IMR-90 (cell line): ENCODE measurements at regions not wholly inside any gene's neighbourhood (a gene's known extent, or its start where the extent isn't known, plus 50 kb on each side); places are given as distances from the start of the nearest gene placed in this dataset.

Experiments used
- ATAC-seq: fragments of 200-7000 bp; cut with Tn5 transposase; 2 replicates; pipeline ENCODE4 v1.9.1; 2020; ENCODE audit warnings: low read depth, mild to moderate bottlenecking, moderate library complexity
- BruUV-seq: library from RNA; stranded (reverse); fragments of 400-500 nt; replicated peaks from 2 replicates; lab custom pipeline; 2021; lab: Mats Ljungman, UMichigan
- CTCF ChIA-PET: fragments of 300-600 bp; formaldehyde crosslinking; extraction: SDS; loops from one replicate; lab custom pipeline; 2021; ENCODE audit warnings: antibody characterized with exemption; lab: Yijun Ruan, JAX
- POLR2A ChIA-PET: fragments of 300-600 bp; sonication (Branson Sonifier 250); formaldehyde crosslinking; loops from one replicate; lab custom pipeline; 2022; ENCODE audit warnings: antibody characterized with exemption; ENCODE audit not compliant: unreplicated experiment; lab: Charles Lee
- DNase-seq: peaks from one replicate; pipeline ENCODE4 v3.0.0; 2013
- H2AFZ ChIP-seq: replicated peaks from 2 replicates; pipeline ENCODE3; 2013; ENCODE audit warnings: low read length, mild to moderate bottlenecking; ENCODE audit not compliant: poor library complexity
- H2AK5ac ChIP-seq: 2 replicates; pipeline ENCODE4 v1.6.1; 2013; ENCODE audit warnings: low read depth, low read length, inconsistent platforms
- H2AK9ac ChIP-seq: replicated peaks from 2 replicates; pipeline ENCODE3; 2013; ENCODE audit warnings: mild to moderate bottlenecking, low read depth, low read length, moderate library complexity; ENCODE audit not compliant: poor library complexity
- H2BK120ac ChIP-seq: 2 replicates; pipeline ENCODE4 v1.6.1; 2013; ENCODE audit warnings: low read depth, low read length, inconsistent platforms
- H2BK15ac ChIP-seq: 3 replicates; pipeline ENCODE4 v1.6.1; 2013; ENCODE audit warnings: low read depth, low read length, inconsistent platforms
- H2BK20ac ChIP-seq: 2 replicates; pipeline ENCODE4 v1.6.1; 2013; ENCODE audit warnings: low read depth, mild to moderate bottlenecking, inconsistent platforms, low read length, moderate library complexity
- H2BK5ac ChIP-seq: 2 replicates; pipeline ENCODE4 v1.6.1; 2013; ENCODE audit warnings: mild to moderate bottlenecking, low read depth, low read length, inconsistent platforms; ENCODE audit not compliant: poor library complexity, severe bottlenecking
- H3K14ac ChIP-seq: replicated peaks from 2 replicates; pipeline ENCODE4 v1.6.1; 2013; ENCODE audit warnings: low read depth, low read length, inconsistent platforms
- H3K18ac ChIP-seq: 2 replicates; pipeline ENCODE4 v1.6.1; 2013; ENCODE audit warnings: low read depth, low read length, control low read depth
- H3K23ac ChIP-seq: 2 replicates; pipeline ENCODE4 v1.6.1; 2013; ENCODE audit warnings: low read depth, low read length, inconsistent platforms
- H3K27ac ChIP-seq: 2 replicates; pipeline ENCODE4 v1.5.1; 2013; ENCODE audit warnings: mild to moderate bottlenecking, control low read depth, low read length; ENCODE audit not compliant: insufficient read depth
- H3K27me3 ChIP-seq: 2 replicates; pipeline ENCODE4 v1.6.1; 2013; ENCODE audit warnings: low read length; ENCODE audit not compliant: control insufficient read depth, insufficient read depth
- H3K36me3 ChIP-seq: 2 replicates; pipeline ENCODE4 v1.6.1; 2013; ENCODE audit warnings: low read length, mixed read lengths; ENCODE audit not compliant: control insufficient read depth, insufficient read depth
- H3K4ac ChIP-seq: 2 replicates; pipeline ENCODE4 v1.6.1; 2013; ENCODE audit warnings: low read depth, low read length, inconsistent platforms
- H3K4me1 ChIP-seq: 2 replicates; pipeline ENCODE4 v1.6.1; 2013; ENCODE audit warnings: low read length, mixed read lengths; ENCODE audit not compliant: control insufficient read depth, insufficient read depth
- H3K4me2 ChIP-seq: 2 replicates; pipeline ENCODE4 v1.6.1; 2013; ENCODE audit warnings: low read depth, mild to moderate bottlenecking, control low read depth, low read length, moderate library complexity
- H3K4me3 ChIP-seq: 2 replicates; pipeline ENCODE4 v1.5.1; 2013; ENCODE audit warnings: low read depth, mild to moderate bottlenecking, control low read depth, low read length, moderate library complexity; ENCODE audit not compliant: insufficient read depth
- H3K56ac ChIP-seq: 2 replicates; pipeline ENCODE4 v1.6.1; 2013; ENCODE audit warnings: low read length, inconsistent platforms; ENCODE audit not compliant: insufficient read depth; ENCODE audit errors: extremely low read depth
- H3K79me1 ChIP-seq, 2 experiments: 2 replicates each; pipeline ENCODE4 v1.6.1; 2013; ENCODE audit warnings: low read length in 2 of 2, inconsistent platforms in 1 of 2, low read depth in 1 of 2
- H3K9ac ChIP-seq: 2 replicates; pipeline ENCODE4 v1.6.1; 2013; ENCODE audit warnings: low read depth, low read length, control low read depth
- H3K9me1 ChIP-seq: 2 replicates; pipeline ENCODE4 v1.6.1; 2013; ENCODE audit warnings: low read length, inconsistent platforms; ENCODE audit not compliant: insufficient read depth
- H3K9me3 ChIP-seq: 2 replicates; pipeline ENCODE4 v1.6.1; 2013; ENCODE audit warnings: low read length; ENCODE audit not compliant: control insufficient read depth, insufficient read depth
- H4K20me1 ChIP-seq: 2 replicates; pipeline ENCODE4 v1.6.1; 2013; ENCODE audit warnings: low read length, inconsistent platforms; ENCODE audit not compliant: insufficient read depth
- H4K5ac ChIP-seq: 2 replicates; pipeline ENCODE4 v1.6.1; 2013; ENCODE audit warnings: mild to moderate bottlenecking, low read depth, low read length, control low read depth
- H4K8ac ChIP-seq, 2 experiments: 2 replicates each; pipeline ENCODE4 v1.6.1; 2013; ENCODE audit warnings: low read depth in 2 of 2, low read length in 2 of 2, control low read depth in 1 of 2, inconsistent platforms in 1 of 2
- H4K91ac ChIP-seq: 2 replicates; pipeline ENCODE4 v1.6.1; 2013; ENCODE audit warnings: low read depth, low read length, inconsistent platforms; ENCODE audit not compliant: insufficient read depth
- BHLHE40 ChIP-seq: fragments of 150-350 bp; IDR thresholded peaks from 2 replicates; pipeline ENCODE4 v1.6.1; 2016; ENCODE audit warnings: mild to moderate bottlenecking, low read depth, low read length
- CEBPB ChIP-seq: IDR thresholded peaks from 2 replicates; pipeline ENCODE4 v1.6.1; 2012; ENCODE audit warnings: low read depth, low read length, improper control_type of control experiment
- CHD1 ChIP-seq: IDR thresholded peaks from 2 replicates; pipeline ENCODE4 v1.6.1; 2012; ENCODE audit warnings: low read depth, low read length, improper control_type of control experiment
- CTCF ChIP-seq: conservative IDR thresholded peaks from 2 replicates; pipeline ENCODE4 v1.5.1; 2012; ENCODE audit warnings: mild to moderate bottlenecking, low read depth, low read length, improper control_type of control experiment
- FOS ChIP-seq: fragments of 150-350 bp; IDR thresholded peaks from 2 replicates; pipeline ENCODE4 v1.6.1; 2016; ENCODE audit warnings: low read depth, low read length
- MAFK ChIP-seq: IDR thresholded peaks from 2 replicates; pipeline ENCODE4 v1.6.1; 2012; ENCODE audit warnings: low read depth, low read length, improper control_type of control experiment
- MAZ ChIP-seq: IDR thresholded peaks from 2 replicates; pipeline ENCODE4 v1.6.1; 2012; ENCODE audit warnings: low read depth, mild to moderate bottlenecking, low read length, improper control_type of control experiment, moderate library complexity, borderline replicate concordance
- MXI1 ChIP-seq: IDR thresholded peaks from 2 replicates; pipeline ENCODE4 v1.6.1; 2012; ENCODE audit warnings: low read depth, mild to moderate bottlenecking, low read length, moderate library complexity, borderline replicate concordance
- NFE2L2 ChIP-seq: fragments of 150-350 bp; IDR thresholded peaks from 2 replicates; pipeline ENCODE4 v1.6.1; 2016; ENCODE audit warnings: low read depth, mild to moderate bottlenecking, low read length
- POLR2A ChIP-seq: IDR thresholded peaks from 2 replicates; pipeline ENCODE4 v1.6.1; 2012; ENCODE audit warnings: mild to moderate bottlenecking, low read depth, low read length
- RAD21 ChIP-seq: IDR thresholded peaks from 2 replicates; pipeline ENCODE4 v1.6.1; 2012; ENCODE audit warnings: low read length, improper control_type of control experiment
- RCOR1 ChIP-seq: IDR thresholded peaks from 2 replicates; pipeline ENCODE4 v1.6.1; 2012; ENCODE audit warnings: mild to moderate bottlenecking, low read length, improper control_type of control experiment; ENCODE audit not compliant: insufficient replicate concordance
- RFX5 ChIP-seq: IDR thresholded peaks from 2 replicates; pipeline ENCODE4 v1.8.0; 2012; ENCODE audit warnings: low read depth, mild to moderate bottlenecking, low read length, moderate library complexity
- SMC3 ChIP-seq: fragments of 150-350 bp; IDR thresholded peaks from 2 replicates; pipeline ENCODE4 v1.6.1; 2016; ENCODE audit warnings: low read depth, mild to moderate bottlenecking, antibody characterized with exemption, low read length, moderate library complexity
- WGBS, 2 experiments: methylation state at CpG; one replicate each; pipeline versions ENCODE4 v1.1.5 to v1.1.7; 2013; ENCODE audit warnings: missing lambda C conversion rate in 2 of 2; ENCODE audit not compliant: insufficient read length in 1 of 2; ENCODE audit errors: extremely low coverage in 2 of 2; 5-methylcytosine and 5-hydroxymethylcytosine counted together
- dilution Hi-C: fragments of 300-500 bp; cut with HindIII; formaldehyde crosslinking; loops from one replicate; pipeline ENCODE4 v1.14.3; 2018; ENCODE audit warnings: low sequenced_read_pairs; ENCODE audit not compliant: unreplicated experiment
- in situ Hi-C: fragments of 300-500 bp; cut with MboI; formaldehyde crosslinking; loops from 3 replicates; pipeline ENCODE4 v1.14.3; 2019; ENCODE audit warnings: low sequenced_read_pairs, inconsistent platforms, mixed read lengths
- intact Hi-C: fragments of 100-400 bp; cut with micrococcal nuclease; formaldehyde crosslinking; loops from 2 replicates; pipeline ENCODE4 v1.10.0; 2022
- TF ChIP-seq, protein P1 (sequence below): fragments of 150-350 bp; IDR thresholded peaks from 2 replicates; pipeline ENCODE4 v1.6.1; 2016; ENCODE audit warnings: low read depth, mild to moderate bottlenecking, low read length, moderate library complexity, borderline replicate concordance
- TF ChIP-seq, protein P2 (sequence below): fragments of 150-350 bp; IDR thresholded peaks from 2 replicates; pipeline ENCODE4 v1.6.1; 2017; ENCODE audit warnings: mild to moderate bottlenecking, antibody characterized with exemption, low read length, low read depth

GRCh38 chr13:76296751-76297150, 589.5 kb downstream of the KCTD12 start:
- dilution Hi-C loops (no loop called here), in situ Hi-C loops (no loop called here), intact Hi-C loops (no loop called here)
- BruUV-seq = no TSS peak
- no peak overlapping the region for H4K5ac ChIP-seq
- H4K91ac ChIP-seq = no peak overlapping the region
- no peak overlapping the region for H2AK9ac ChIP-seq
- H4K20me1 ChIP-seq = no peaks in the 10 kb centered on the region
- no peak overlapping the region for H3K14ac ChIP-seq
- H3K9me1 ChIP-seq = no peaks in the 10 kb centered on the region
- no peak overlapping the region for H3K18ac ChIP-seq
- DNase-seq (no peak), ATAC-seq (no peak)
- no peak overlapping the region for H4K8ac ChIP-seq
- WGBS, 2 experiments = no CpG with 5 or more reads among the region's 4 CpGs
- no peak overlapping the region for H3K4me2 ChIP-seq
- no peaks in the 10 kb centered on the region for H3K36me3 ChIP-seq
- no peaks in the 10 kb centered on the region for H3K4me1 ChIP-seq
- no peak overlapping the region for H2BK15ac ChIP-seq
- ChIA-PET CTCF (no interaction called here), POLR2A (no interaction called here)
- no peak overlapping the region for H3K4me3 ChIP-seq
- H2AFZ ChIP-seq = no peak overlapping the region
- no peak overlapping the region for H3K9ac ChIP-seq
- no peak overlapping the region for H2AK5ac ChIP-seq
- TF ChIP-seq FOS (no peak), BHLHE40 (no peak), SMC3 (no peak), MAFK (no peak), RCOR1 (no peak), CEBPB (no peak), CHD1 (no peak), NFE2L2 (no peak), CTCF (no peak), MXI1 (no peak), MAZ (no peak), RAD21 (no peak), POLR2A (no peak), RFX5 (no peak)
- TF ChIP-seq, protein P1, sequence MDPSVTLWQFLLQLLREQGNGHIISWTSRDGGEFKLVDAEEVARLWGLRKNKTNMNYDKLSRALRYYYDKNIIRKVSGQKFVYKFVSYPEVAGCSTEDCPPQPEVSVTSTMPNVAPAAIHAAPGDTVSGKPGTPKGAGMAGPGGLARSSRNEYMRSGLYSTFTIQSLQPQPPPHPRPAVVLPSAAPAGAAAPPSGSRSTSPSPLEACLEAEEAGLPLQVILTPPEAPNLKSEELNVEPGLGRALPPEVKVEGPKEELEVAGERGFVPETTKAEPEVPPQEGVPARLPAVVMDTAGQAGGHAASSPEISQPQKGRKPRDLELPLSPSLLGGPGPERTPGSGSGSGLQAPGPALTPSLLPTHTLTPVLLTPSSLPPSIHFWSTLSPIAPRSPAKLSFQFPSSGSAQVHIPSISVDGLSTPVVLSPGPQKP = no peak
- TF ChIP-seq, protein P2, sequence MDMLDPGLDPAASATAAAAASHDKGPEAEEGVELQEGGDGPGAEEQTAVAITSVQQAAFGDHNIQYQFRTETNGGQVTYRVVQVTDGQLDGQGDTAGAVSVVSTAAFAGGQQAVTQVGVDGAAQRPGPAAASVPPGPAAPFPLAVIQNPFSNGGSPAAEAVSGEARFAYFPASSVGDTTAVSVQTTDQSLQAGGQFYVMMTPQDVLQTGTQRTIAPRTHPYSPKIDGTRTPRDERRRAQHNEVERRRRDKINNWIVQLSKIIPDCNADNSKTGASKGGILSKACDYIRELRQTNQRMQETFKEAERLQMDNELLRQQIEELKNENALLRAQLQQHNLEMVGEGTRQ = no peak
- H3K23ac ChIP-seq = no peak overlapping the region
- no peak overlapping the region for H3K27ac ChIP-seq
- H2BK20ac ChIP-seq = no peak overlapping the region
- no peak overlapping the region for H3K56ac ChIP-seq
- no peak overlapping the region for H2BK120ac ChIP-seq
- no peak overlapping the region for H2BK5ac ChIP-seq
- H3K4ac ChIP-seq = no peak overlapping the region
- no peaks in the 10 kb centered on the region for H3K79me1 ChIP-seq
- H3K27me3 ChIP-seq = 0 out of 2 replicates have a peak, but pooled peaks cover 1% of the 10 kb centered on the region
- no peaks in the 10 kb centered on the region for H3K9me3 ChIP-seq
